ENCODE measurements at regions not wholly inside any gene's neighbourhood (a gene's known extent, or its start where the extent isn't known, plus 50 kb on each side); places are given as distances from the start of the nearest gene placed in this dataset. TPM values are rescaled to one million over a fixed set of nuclear protein-coding genes. Genes with fewer than 3 reads are reported as not detected.

DNA sequence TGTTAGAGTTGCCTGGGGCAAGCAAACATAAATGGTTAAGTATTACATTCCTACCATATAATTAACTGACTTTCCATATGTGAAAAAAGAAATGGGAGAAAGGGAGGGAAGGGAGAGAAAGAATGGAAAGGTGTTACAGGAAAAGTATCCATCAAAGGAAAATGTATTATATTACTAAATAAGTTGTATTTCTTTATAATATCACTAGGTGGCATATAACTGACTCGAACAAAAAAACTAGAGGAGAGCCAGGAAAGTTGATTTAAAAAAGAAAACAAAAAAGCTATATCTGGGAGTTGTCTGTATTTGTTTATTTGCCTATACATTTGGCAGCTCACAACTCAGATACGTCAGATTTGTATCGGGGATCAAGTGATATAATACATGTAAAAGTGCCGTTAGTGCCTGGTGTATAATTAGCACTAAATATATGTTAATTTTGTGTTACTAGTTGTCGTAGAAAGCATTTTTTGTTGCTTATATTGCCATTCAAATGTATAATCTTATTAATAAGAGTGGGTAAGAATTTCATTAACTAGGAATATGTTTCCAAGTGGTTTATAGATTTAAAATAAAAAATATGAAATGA lies 59.6 kb upstream of the ADAMTS19 start:
- peaks cover 32% of the 10 kb centered on the region for H3K27me3 Mint-ChIP-seq (ENCODE audit: unreplicated experiment)
- H3K4me1 Mint-ChIP-seq (ENCODE audit: unreplicated experiment), result no peaks in the 10 kb centered on the region
- H3K27ac Mint-ChIP-seq (ENCODE audit: unreplicated experiment), result no peak overlapping the region
- no peak overlapping the region for H3K4me3 Mint-ChIP-seq (ENCODE audit: unreplicated experiment)
- no peak for DNase-seq (ENCODE audit: extremely low spot score, unreplicated experiment)
- H3K36me3 Mint-ChIP-seq (ENCODE audit: unreplicated experiment), result no peaks in the 10 kb centered on the region
- H3K9me3 Mint-ChIP-seq (ENCODE audit: unreplicated experiment), result no peaks in the 10 kb centered on the region
- TF ChIP-seq, protein P1, sequence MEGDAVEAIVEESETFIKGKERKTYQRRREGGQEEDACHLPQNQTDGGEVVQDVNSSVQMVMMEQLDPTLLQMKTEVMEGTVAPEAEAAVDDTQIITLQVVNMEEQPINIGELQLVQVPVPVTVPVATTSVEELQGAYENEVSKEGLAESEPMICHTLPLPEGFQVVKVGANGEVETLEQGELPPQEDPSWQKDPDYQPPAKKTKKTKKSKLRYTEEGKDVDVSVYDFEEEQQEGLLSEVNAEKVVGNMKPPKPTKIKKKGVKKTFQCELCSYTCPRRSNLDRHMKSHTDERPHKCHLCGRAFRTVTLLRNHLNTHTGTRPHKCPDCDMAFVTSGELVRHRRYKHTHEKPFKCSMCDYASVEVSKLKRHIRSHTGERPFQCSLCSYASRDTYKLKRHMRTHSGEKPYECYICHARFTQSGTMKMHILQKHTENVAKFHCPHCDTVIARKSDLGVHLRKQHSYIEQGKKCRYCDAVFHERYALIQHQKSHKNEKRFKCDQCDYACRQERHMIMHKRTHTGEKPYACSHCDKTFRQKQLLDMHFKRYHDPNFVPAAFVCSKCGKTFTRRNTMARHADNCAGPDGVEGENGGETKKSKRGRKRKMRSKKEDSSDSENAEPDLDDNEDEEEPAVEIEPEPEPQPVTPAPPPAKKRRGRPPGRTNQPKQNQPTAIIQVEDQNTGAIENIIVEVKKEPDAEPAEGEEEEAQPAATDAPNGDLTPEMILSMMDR (IDR thresholded peaks at IDR 0.05), result peak; percentile 58

DNA sequence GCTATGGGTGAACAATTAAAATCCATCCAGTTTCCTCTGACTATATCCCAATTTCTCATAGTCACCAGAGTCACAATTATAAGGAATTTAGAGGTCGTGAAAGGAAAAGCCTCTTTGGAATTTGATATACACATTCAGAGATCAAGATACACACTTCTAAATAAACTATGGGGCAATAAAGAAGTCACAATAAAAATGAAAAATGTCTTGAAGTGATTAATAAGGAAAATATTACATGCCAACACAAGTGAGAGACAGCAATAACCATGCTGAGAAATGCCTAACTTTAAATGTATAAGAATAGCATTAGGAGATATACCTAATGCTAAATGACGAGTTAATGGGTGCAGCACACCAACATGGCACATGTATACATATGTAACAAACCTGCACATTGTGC lies 54.9 kb upstream of the ADAMTS19 start:
- Mint-ChIP-seq H3K27me3 (ENCODE audit: unreplicated experiment) (peaks cover 27% of the 10 kb centered on the region), H3K4me3 (ENCODE audit: unreplicated experiment) (no peak overlapping the region), H3K4me1 (ENCODE audit: unreplicated experiment) (no peaks in the 10 kb centered on the region), H3K9me3 (ENCODE audit: unreplicated experiment) (no peaks in the 10 kb centered on the region), H3K36me3 (ENCODE audit: unreplicated experiment) (no peaks in the 10 kb centered on the region), H3K27ac (ENCODE audit: unreplicated experiment) (no peak overlapping the region)
- TF ChIP-seq, protein P1 (IDR thresholded peaks at IDR 0.05), result no peak
- no peak for DNase-seq (ENCODE audit: extremely low spot score, unreplicated experiment)

DNA sequence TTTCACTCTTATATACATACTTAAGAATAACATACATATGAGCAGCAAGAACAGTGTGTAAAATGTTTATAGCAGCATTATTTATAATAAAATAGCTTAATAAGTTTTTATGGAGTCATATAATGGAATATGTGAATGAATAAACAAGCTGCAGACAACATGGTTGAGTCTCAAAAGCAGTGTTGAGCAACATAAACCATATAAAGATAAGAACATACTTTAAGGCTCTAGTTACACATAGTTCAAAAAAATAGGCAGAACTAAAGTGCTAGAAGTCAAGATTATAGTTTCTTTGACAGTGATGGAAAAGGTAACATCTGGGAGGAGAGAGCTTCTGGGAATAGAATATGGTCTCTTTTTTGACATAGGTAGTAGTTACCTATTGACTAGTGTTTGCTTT lies 53.7 kb upstream of the ADAMTS19 start:
- Mint-ChIP-seq H3K9me3 (ENCODE audit: unreplicated experiment) (no peaks in the 10 kb centered on the region), H3K4me1 (ENCODE audit: unreplicated experiment) (no peaks in the 10 kb centered on the region), H3K27me3 (ENCODE audit: unreplicated experiment) (peaks cover 23% of the 10 kb centered on the region), H3K36me3 (ENCODE audit: unreplicated experiment) (no peaks in the 10 kb centered on the region), H3K27ac (ENCODE audit: unreplicated experiment) (no peak overlapping the region), H3K4me3 (ENCODE audit: unreplicated experiment) (no peak overlapping the region)
- TF ChIP-seq, protein P1 (IDR thresholded peaks at IDR 0.05), result no peak
- DNase-seq (ENCODE audit: extremely low spot score, unreplicated experiment), result no peak

Small RNA genes lying in the stretch of these regions (microRNA-seq; reads per million reads assigned to microRNA genes)
- gene MIR4460 (ENCODE audit: unreplicated experiment), result not detected

All from osteocyte (in vitro differentiated cells).